Smooth muscle cell (in vitro differentiated cells): ENCODE measurements at regions not wholly inside any gene's neighbourhood (a gene's known extent, or its start where the extent isn't known, plus 50 kb on each side); places are given as distances from the start of the nearest gene placed in this dataset. TPM values are rescaled to one million over a fixed set of nuclear protein-coding genes. Genes with fewer than 3 reads are reported as not detected.

ENCODE experiments used
- DNase-seq: peaks from one replicate; lab custom pipeline; 2025; ENCODE audit not compliant: unreplicated experiment; lab: John Stamatoyannopoulos, UW
- H2AFZ ChIP-seq: fragments of 200-600 bp; sonication (generic); 2 replicates; pipeline ENCODE4 v1.6.0; 2016; ENCODE audit warnings: antibody characterized with exemption, low read depth, mild to moderate bottlenecking
- H3F3A ChIP-seq: fragments of 200-600 bp; sonication (generic); 2 replicates; pipeline ENCODE4 v1.6.0; 2017; ENCODE audit warnings: antibody characterized with exemption, low read depth
- H3K27ac ChIP-seq: fragments of 200-600 bp; sonication (generic); 2 replicates; pipeline ENCODE4 v1.5.1; 2016; ENCODE audit warnings: low read depth, mild to moderate bottlenecking
- H3K27me3 ChIP-seq: fragments of 200-600 bp; sonication (generic); 2 replicates; pipeline ENCODE4 v1.6.1; 2016; ENCODE audit warnings: low read depth, mild to moderate bottlenecking
- H3K36me3 ChIP-seq: fragments of 200-600 bp; sonication (generic); 2 replicates; pipeline ENCODE4 v1.5.1; 2016; ENCODE audit warnings: low read depth
- H3K4me1 ChIP-seq: fragments of 200-600 bp; sonication (generic); 2 replicates; pipeline ENCODE4 v1.5.1; 2016; ENCODE audit warnings: low read depth
- H3K4me2 ChIP-seq: fragments of 200-600 bp; sonication (generic); 2 replicates; pipeline ENCODE4 v1.6.0; 2016; ENCODE audit warnings: mild to moderate bottlenecking
- H3K4me3 ChIP-seq: fragments of 200-600 bp; sonication (generic); 2 replicates; pipeline ENCODE4 v1.5.1; 2016; ENCODE audit warnings: mild to moderate bottlenecking
- H3K79me2 ChIP-seq: fragments of 200-600 bp; sonication (generic); 2 replicates; pipeline ENCODE4 v1.6.0; 2016; ENCODE audit warnings: low read depth, mild to moderate bottlenecking
- H3K9ac ChIP-seq: fragments of 200-600 bp; sonication (generic); 2 replicates; pipeline ENCODE4 v1.6.0; 2016; ENCODE audit warnings: low read depth
- H3K9me3 ChIP-seq: fragments of 200-600 bp; sonication (generic); replicated peaks from 2 replicates; pipeline ENCODE4 v1.5.1; 2016; ENCODE audit warnings: low read depth
- H4K20me1 ChIP-seq: fragments of 200-600 bp; sonication (generic); 2 replicates; pipeline ENCODE4 v1.6.0; 2016; ENCODE audit warnings: low read depth
- WGBS: methylation state at CpG from one replicate; pipeline ENCODE4 v1.1.7; 2016; ENCODE audit warnings: low lambda C conversion rate; 5-methylcytosine and 5-hydroxymethylcytosine counted together
- small RNA-seq: library from RNA; depleted of rRNA; stranded (forward); fragments of <200 nt; gene quantifications from one replicate; pipeline ENCODE3, GENCODE V24; 2014
- TF ChIP-seq, protein P1 (sequence below): fragments of 200-600 bp; sonication (generic); IDR thresholded peaks from 2 replicates; pipeline ENCODE4 v1.5.1; 2017; ENCODE audit warnings: borderline replicate concordance, mild to moderate bottlenecking, antibody characterized with exemption; ENCODE audit not compliant: insufficient read depth, poor library complexity, severe bottlenecking

DNA sequence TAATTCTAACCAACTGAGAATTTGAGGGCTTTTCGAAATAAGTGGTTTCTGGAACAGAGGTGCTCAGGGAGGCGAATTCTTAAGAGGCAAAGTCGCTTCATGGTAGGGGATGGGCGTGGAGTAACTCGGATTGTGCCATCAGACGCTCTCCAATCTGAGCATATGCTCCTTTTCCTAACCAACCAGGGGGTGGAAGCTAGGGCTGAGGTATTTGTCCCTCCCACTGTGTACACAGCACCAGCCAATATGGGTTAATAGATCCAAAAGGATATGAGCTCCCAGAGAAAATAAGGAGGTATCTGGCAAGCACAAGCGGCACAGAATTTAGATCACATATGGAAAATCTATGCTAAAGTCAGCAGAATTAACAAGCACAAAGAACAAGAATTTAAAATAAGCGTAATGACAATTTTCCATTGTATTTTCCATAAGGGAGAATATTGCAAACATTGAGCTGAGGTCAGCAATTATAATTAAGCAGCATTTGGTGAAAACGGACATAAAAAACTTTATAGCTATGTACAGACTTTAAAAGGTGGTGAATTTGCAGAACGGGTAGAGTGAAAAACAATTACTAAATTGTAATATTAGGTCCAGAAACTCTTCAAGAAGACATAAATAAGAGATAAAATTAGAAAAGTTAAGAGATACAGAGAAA is 55.0 kb upstream of the PHACTR1 start:
- Histone ChIP-seq H3K27ac (no peak overlapping the region), H3K4me1 (peaks cover 10% of the 10 kb centered on the region), H2AFZ (no peak overlapping the region), H3F3A (no peaks in the 10 kb centered on the region), H4K20me1 (no peaks in the 10 kb centered on the region), H3K9me3 (no peaks in the 10 kb centered on the region), H3K4me2 (no peak overlapping the region), H3K9ac (no peak overlapping the region), H3K4me3 (no peak overlapping the region), H3K36me3 (no peaks in the 10 kb centered on the region), H3K27me3 (peaks cover 9% of the 10 kb centered on the region), H3K79me2 (no peaks in the 10 kb centered on the region)
- DNase-seq = no peak
- WGBS = 87% methylated on average over 10 of the region's 10 CpGs
- TF ChIP-seq, protein P1, sequence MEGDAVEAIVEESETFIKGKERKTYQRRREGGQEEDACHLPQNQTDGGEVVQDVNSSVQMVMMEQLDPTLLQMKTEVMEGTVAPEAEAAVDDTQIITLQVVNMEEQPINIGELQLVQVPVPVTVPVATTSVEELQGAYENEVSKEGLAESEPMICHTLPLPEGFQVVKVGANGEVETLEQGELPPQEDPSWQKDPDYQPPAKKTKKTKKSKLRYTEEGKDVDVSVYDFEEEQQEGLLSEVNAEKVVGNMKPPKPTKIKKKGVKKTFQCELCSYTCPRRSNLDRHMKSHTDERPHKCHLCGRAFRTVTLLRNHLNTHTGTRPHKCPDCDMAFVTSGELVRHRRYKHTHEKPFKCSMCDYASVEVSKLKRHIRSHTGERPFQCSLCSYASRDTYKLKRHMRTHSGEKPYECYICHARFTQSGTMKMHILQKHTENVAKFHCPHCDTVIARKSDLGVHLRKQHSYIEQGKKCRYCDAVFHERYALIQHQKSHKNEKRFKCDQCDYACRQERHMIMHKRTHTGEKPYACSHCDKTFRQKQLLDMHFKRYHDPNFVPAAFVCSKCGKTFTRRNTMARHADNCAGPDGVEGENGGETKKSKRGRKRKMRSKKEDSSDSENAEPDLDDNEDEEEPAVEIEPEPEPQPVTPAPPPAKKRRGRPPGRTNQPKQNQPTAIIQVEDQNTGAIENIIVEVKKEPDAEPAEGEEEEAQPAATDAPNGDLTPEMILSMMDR = no peak

Small RNA genes lying in the stretch of these regions (small RNA-seq; reads per million reads assigned to genes)
- not detected for gene RN7SKP293
